ENCODE measurements at regions not wholly inside any gene's neighbourhood (a gene's known extent, or its start where the extent isn't known, plus 50 kb on each side); places are given as distances from the start of the nearest gene placed in this dataset.

DNA sequence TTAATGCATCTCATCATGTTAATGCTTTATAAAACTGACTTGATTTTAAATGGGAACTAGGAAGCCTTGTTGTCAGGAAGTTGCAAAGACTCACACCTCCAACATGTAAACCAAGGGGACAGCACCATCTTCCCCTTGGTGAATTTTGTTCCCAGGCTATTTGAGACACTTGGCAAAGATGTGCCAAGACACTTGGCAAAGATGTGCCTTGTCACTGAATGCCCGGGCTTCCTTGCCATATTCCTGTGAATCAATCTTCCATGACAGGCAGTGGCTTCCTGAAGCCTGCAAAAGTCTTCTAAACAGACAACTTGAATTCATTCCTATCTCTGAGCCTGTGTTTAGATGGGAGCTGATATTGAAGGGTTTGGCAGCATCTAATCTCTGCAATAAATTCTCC is 465.4 kb upstream of the C16orf82 start:
- Histone ChIP-seq H3K4me3 (no peak overlapping the region), H3K4me1 (peaks cover 0 to 3% (median 0%) of the 10 kb centered on the region in 4 donors), H3K27ac (no peak overlapping the region), H3K9me3 (no peaks in the 10 kb centered on the region), H3K36me3 (no peaks in the 10 kb centered on the region), H3K27me3 (no peaks in the 10 kb centered on the region)
- 0 to 43% methylated on average over 1 of the region's 1 CpG for WGBS, 2 donors
- ATAC-seq (ENCODE audit: low FRiP score in 2 of 2) (no peak), DNase-seq (no peak)
- TF ChIP-seq POLR2A (IDR thresholded peaks at IDR 0.05) (no peak), POLR2AphosphoS5 (IDR thresholded peaks at IDR 0.05) (no peak), EP300 (IDR thresholded peaks at IDR 0.05) (no peak)
- TF ChIP-seq, protein P1, sequence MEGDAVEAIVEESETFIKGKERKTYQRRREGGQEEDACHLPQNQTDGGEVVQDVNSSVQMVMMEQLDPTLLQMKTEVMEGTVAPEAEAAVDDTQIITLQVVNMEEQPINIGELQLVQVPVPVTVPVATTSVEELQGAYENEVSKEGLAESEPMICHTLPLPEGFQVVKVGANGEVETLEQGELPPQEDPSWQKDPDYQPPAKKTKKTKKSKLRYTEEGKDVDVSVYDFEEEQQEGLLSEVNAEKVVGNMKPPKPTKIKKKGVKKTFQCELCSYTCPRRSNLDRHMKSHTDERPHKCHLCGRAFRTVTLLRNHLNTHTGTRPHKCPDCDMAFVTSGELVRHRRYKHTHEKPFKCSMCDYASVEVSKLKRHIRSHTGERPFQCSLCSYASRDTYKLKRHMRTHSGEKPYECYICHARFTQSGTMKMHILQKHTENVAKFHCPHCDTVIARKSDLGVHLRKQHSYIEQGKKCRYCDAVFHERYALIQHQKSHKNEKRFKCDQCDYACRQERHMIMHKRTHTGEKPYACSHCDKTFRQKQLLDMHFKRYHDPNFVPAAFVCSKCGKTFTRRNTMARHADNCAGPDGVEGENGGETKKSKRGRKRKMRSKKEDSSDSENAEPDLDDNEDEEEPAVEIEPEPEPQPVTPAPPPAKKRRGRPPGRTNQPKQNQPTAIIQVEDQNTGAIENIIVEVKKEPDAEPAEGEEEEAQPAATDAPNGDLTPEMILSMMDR (IDR thresholded peaks at IDR 0.05) = no peak

DNA sequence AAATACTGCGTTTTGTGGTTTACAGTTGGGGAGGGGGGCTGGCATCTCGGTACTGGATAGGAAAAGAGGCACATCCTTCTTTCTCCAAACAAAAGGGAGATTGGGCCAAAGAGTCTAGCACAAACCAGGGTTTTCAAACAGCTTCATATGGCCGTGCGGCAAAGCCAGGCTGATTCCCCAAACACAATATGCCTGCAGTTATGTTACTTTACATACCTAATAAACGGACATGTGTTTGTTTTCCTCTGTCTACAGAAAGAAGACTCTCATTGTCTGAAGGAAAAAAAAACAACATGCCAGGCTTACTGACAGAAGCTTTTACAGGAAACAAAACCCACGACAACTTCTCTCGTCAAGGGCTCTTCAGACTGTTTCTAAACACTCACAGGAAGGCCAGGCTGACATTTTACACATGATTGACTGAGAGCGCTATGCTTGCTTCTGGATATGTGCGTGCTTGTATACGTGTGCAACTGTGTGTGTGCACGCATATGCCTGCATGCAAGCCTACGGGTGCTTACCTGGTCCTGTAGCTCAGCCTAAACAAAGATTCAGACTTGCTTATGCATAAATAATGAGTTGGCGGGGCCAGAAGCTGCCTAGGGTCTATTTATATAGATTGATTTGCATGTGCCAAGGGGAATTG is 461.0 kb upstream of the C16orf82 start:
- ATAC-seq (ENCODE audit: low FRiP score in 2 of 2) (no peak), DNase-seq (no peak)
- Histone ChIP-seq H3K9me3 (no peaks in the 10 kb centered on the region), H3K27ac (no peak overlapping the region), H3K4me1 (peaks cover 0 to 3% (median 0%) of the 10 kb centered on the region in 4 donors), H3K4me3 (no peak overlapping the region), H3K27me3 (no peaks in the 10 kb centered on the region), H3K36me3 (no peaks in the 10 kb centered on the region)
- TF ChIP-seq POLR2A (IDR thresholded peaks at IDR 0.05) = no peak
- TF ChIP-seq, protein P1 (IDR thresholded peaks at IDR 0.05) = no peak
- TF ChIP-seq POLR2AphosphoS5 (IDR thresholded peaks at IDR 0.05) = no peak
- TF ChIP-seq EP300 (IDR thresholded peaks at IDR 0.05) = no peak
- 35 to 39% methylated on average over 13 of the region's 13 CpGs for WGBS, 2 donors

DNA sequence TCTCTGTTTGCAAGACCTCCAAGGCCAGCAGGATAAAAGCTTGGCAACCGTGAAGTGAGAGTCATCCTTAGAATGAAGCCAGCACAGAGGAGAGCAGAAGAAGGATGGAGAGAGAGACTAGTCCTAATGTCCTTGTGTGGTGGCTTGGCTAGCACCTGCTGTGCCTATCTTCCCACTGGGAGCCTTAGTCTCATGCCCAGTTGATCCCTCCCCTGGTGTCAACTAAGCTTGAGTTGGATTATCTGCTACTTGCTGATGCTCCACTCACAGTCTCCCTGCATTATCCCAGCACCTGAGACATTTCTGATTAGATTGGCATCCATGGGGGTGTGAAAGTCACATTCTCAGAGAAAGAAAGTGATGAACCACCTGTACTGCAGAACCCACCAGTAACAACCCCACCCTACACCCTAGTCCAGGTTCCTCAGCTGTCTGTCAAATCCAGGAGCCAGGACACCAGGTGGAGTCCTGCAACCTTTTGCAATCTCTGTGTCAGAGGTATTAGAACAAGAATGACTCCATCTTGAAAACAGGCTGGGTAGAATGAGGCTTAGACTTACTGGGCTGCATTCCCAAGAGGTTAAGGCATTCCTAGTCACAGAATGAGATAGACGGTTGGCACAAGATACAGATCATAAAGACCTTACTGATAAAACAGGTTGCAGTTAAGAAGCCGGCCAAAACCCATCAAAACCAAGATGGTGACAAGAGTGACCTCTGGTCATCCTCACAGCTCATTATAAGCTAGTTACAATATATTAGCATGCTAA is 460.2 kb upstream of the C16orf82 start:
- no peak for TF ChIP-seq POLR2A (IDR thresholded peaks at IDR 0.05)
- TF ChIP-seq POLR2AphosphoS5 (IDR thresholded peaks at IDR 0.05) = no peak
- no peak for TF ChIP-seq EP300 (IDR thresholded peaks at IDR 0.05)
- TF ChIP-seq, protein P1 (IDR thresholded peaks at IDR 0.05) = no peak
- Histone ChIP-seq H3K27me3 (no peaks in the 10 kb centered on the region), H3K9me3 (no peaks in the 10 kb centered on the region), H3K27ac (no peak overlapping the region), H3K4me3 (no peak overlapping the region), H3K4me1 (peaks cover 0 to 3% (median 0%) of the 10 kb centered on the region in 4 donors), H3K36me3 (no peaks in the 10 kb centered on the region)
- 83 to 85% methylated on average over 3 of the region's 3 CpGs for WGBS, 2 donors
- no peak for DNase-seq
- ATAC-seq (ENCODE audit: low FRiP score in 2 of 2) = no peak

DNA sequence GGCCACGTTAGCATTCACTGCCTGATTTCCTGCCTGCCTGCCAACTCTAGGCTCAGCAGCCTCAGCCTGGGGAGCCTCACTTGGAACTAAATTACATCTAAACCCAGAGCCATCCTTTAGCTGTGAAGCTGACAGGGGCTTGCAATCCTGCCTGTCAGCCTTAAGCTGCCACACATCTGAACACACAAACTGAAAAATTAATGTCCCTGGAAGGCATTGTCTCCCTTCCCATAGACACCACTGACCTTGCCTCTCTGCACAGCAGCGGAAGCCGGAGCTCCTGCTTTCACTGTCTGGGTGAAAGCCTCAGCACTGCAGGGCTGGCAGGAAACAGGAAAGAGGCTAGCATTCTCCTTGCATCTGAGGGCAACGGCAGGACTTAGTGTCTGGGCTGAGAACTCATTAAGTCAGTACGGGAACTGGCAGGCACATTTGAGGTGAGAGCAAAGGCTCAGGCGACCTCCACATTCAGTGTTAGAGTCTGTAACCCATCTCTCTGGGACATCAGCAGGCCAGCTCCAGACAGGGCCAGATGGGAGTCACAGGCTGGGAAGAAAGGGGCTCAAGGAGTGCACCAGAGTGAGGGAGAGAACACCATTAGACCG is 452.4 kb upstream of the C16orf82 start:
- H3K27me3 ChIP-seq = no peaks in the 10 kb centered on the region
- no peaks in the 10 kb centered on the region for H3K36me3 ChIP-seq
- no peak for ATAC-seq (ENCODE audit: low FRiP score in 2 of 2)
- 33 to 48% methylated on average over 6 to 7 of the region's 7 CpGs for WGBS, 2 donors
- no peaks in the 10 kb centered on the region for H3K9me3 ChIP-seq
- TF ChIP-seq POLR2A (IDR thresholded peaks at IDR 0.05) = no peak
- TF ChIP-seq EP300 (IDR thresholded peaks at IDR 0.05) = no peak
- TF ChIP-seq POLR2AphosphoS5 (IDR thresholded peaks at IDR 0.05) = no peak
- no peak overlapping the region for H3K4me3 ChIP-seq
- H3K4me1 ChIP-seq = no peaks in the 10 kb centered on the region
- H3K27ac ChIP-seq = no peak overlapping the region
- no peak for DNase-seq

DNA sequence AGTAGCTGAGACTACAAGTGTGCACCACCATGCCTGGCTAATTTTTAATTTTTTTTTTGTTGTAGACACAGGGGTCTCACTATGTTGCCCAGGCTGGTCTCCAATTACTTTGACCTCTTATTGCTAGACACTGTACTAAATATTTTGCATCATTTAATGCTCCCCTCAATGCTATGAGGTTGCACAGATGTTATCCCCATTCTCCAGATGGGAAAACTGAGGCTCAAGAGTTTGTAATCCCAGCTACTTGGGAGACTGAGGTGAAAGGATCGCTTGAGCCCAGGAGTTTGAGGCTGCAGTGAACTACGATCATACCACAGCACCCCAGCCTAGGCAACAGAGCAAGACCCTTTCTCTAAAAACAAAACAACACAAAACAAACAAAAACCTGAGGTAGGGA is 443.3 kb upstream of the C16orf82 start:
- Histone ChIP-seq H3K4me3 (no peak overlapping the region), H3K27me3 (no peaks in the 10 kb centered on the region), H3K9me3 (no peaks in the 10 kb centered on the region), H3K4me1 (no peaks in the 10 kb centered on the region), H3K36me3 (no peaks in the 10 kb centered on the region), H3K27ac (no peak overlapping the region)
- DNase-seq (no peak), ATAC-seq (ENCODE audit: low FRiP score in 2 of 2) (no peak)
- TF ChIP-seq, protein P1 (IDR thresholded peaks at IDR 0.05) = no peak
- TF ChIP-seq EP300 (IDR thresholded peaks at IDR 0.05) = no peak
- WGBS, 2 donors = 64 to 79% methylated on average over 2 of the region's 2 CpGs

Measured in upper lobe of left lung (tissue), 6 donors.